ENCODE measurements at regions not wholly inside any gene's neighbourhood (a gene's known extent, or its start where the extent isn't known, plus 50 kb on each side); places are given as distances from the start of the nearest gene placed in this dataset.

DNA sequence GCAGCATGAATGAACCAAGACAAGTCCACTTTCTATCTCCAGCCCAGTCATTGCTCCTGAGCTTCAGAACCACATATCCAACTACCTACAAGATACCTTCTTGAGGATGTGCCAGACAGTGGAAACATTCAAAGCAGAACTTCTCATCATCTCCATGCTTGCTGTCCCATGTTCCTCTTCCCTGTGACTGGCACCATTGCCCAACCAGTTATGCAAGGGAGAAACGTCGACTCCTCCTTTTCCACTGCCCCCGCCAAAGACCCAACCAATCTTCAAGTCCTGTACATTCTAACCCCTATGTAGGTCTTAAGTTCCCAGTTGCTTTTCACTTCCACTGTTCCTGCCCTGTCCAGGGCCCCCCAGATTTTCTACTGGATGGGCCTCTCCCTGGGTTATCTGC, 225.7 kb downstream of the RPS24 start:
- TF ChIP-seq POLR2AphosphoS5 (IDR thresholded peaks at IDR 0.05; ENCODE audit: low read depth, low read length) (no peak), FOXP2 (optimal IDR thresholded peaks at IDR 0.05; ENCODE audit: borderline replicate concordance, extremely low read depth, extremely low read length, insufficient read depth) (no peak), SIN3A (IDR thresholded peaks at IDR 0.05; ENCODE audit: borderline replicate concordance, insufficient read depth, low read length) (no peak), TAF1 (IDR thresholded peaks at IDR 0.05; ENCODE audit: borderline replicate concordance, insufficient read depth, low read length) (no peak)
- TF ChIP-seq, protein P1, sequence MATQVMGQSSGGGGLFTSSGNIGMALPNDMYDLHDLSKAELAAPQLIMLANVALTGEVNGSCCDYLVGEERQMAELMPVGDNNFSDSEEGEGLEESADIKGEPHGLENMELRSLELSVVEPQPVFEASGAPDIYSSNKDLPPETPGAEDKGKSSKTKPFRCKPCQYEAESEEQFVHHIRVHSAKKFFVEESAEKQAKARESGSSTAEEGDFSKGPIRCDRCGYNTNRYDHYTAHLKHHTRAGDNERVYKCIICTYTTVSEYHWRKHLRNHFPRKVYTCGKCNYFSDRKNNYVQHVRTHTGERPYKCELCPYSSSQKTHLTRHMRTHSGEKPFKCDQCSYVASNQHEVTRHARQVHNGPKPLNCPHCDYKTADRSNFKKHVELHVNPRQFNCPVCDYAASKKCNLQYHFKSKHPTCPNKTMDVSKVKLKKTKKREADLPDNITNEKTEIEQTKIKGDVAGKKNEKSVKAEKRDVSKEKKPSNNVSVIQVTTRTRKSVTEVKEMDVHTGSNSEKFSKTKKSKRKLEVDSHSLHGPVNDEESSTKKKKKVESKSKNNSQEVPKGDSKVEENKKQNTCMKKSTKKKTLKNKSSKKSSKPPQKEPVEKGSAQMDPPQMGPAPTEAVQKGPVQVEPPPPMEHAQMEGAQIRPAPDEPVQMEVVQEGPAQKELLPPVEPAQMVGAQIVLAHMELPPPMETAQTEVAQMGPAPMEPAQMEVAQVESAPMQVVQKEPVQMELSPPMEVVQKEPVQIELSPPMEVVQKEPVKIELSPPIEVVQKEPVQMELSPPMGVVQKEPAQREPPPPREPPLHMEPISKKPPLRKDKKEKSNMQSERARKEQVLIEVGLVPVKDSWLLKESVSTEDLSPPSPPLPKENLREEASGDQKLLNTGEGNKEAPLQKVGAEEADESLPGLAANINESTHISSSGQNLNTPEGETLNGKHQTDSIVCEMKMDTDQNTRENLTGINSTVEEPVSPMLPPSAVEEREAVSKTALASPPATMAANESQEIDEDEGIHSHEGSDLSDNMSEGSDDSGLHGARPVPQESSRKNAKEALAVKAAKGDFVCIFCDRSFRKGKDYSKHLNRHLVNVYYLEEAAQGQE (IDR thresholded peaks at IDR 0.05; ENCODE audit: insufficient read depth in 1 of 2, low read depth in 2 of 2, low read length in 2 of 2): no peak

DNA sequence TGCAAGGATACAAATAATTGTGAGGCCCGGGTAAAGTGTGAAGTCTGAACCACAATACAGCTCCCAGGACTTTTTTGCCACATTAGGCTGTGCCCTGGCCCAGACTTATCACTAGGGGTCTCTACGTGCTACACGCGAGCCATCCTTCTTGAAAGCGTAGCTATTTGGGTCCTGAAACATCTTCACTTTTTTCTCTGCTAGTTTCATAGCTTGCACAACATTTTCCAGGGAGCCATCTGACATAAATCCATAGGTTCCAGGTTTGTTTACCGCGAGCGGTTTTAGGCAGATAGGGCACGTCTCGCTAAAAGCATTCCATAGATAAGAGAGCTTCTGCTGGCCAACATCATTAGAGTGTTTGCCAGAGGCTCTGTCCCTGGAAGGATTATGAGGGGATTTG, 226.5 kb downstream of the RPS24 start:
- TF ChIP-seq FOXP2 (optimal IDR thresholded peaks at IDR 0.05; ENCODE audit: borderline replicate concordance, extremely low read depth, extremely low read length, insufficient read depth) (no peak), TAF1 (IDR thresholded peaks at IDR 0.05; ENCODE audit: borderline replicate concordance, insufficient read depth, low read length) (no peak), SIN3A (IDR thresholded peaks at IDR 0.05; ENCODE audit: borderline replicate concordance, insufficient read depth, low read length) (no peak), POLR2AphosphoS5 (IDR thresholded peaks at IDR 0.05; ENCODE audit: low read depth, low read length) (no peak)
- TF ChIP-seq, protein P1 (IDR thresholded peaks at IDR 0.05; ENCODE audit: insufficient read depth in 1 of 2, low read depth in 2 of 2, low read length in 2 of 2): no peak

DNA sequence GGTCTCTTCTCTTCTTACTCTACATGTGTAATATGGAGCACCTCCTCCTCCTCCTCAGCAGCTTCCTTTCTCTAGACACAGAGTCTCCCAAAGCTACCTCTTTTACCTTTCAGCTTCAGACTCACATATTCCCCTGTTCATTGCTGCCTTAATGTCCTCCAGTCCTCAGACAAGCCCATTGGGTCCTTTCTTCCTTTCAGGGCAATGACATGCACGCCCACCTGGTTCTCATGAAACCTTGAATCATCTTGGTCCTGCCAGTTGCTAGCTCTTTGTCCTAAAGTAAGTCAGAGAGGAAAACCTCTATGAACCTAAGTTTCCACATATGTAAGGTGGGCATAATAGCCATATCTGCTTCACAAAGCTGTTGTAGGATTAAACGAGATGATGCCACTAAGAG, 227.0 kb downstream of the RPS24 start:
- TF ChIP-seq TAF1 (IDR thresholded peaks at IDR 0.05; ENCODE audit: borderline replicate concordance, insufficient read depth, low read length) (no peak), POLR2AphosphoS5 (IDR thresholded peaks at IDR 0.05; ENCODE audit: low read depth, low read length) (no peak), SIN3A (IDR thresholded peaks at IDR 0.05; ENCODE audit: borderline replicate concordance, insufficient read depth, low read length) (no peak), FOXP2 (optimal IDR thresholded peaks at IDR 0.05; ENCODE audit: borderline replicate concordance, extremely low read depth, extremely low read length, insufficient read depth) (no peak)
- TF ChIP-seq, protein P1 (IDR thresholded peaks at IDR 0.05; ENCODE audit: insufficient read depth in 1 of 2, low read depth in 2 of 2, low read length in 2 of 2): no peak

DNA sequence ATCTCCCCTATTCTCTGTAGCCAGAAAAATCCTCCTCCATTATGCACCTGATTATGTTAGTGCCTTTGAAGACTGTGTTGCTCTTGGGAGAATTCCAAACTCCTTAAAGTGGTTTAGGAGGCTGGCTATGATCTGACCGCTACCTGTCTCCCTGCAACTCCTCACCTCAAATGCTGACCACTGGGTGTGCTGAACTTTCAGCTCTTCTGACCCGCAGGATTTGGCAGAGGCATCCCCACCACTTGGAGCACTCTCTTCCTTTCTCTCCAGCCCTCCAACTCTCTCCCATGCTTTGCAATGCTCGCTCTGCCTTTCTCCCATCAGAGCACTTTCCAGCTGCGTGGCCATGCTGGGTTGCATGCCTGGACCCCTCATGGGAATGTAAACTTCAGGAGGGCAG, 227.6 kb downstream of the RPS24 start:
- TF ChIP-seq, protein P1 (IDR thresholded peaks at IDR 0.05; ENCODE audit: insufficient read depth in 1 of 2, low read depth in 2 of 2, low read length in 2 of 2): no peak
- TF ChIP-seq POLR2AphosphoS5 (IDR thresholded peaks at IDR 0.05; ENCODE audit: low read depth, low read length) (no peak), FOXP2 (optimal IDR thresholded peaks at IDR 0.05; ENCODE audit: borderline replicate concordance, extremely low read depth, extremely low read length, insufficient read depth) (no peak), SIN3A (IDR thresholded peaks at IDR 0.05; ENCODE audit: borderline replicate concordance, insufficient read depth, low read length) (no peak), TAF1 (IDR thresholded peaks at IDR 0.05; ENCODE audit: borderline replicate concordance, insufficient read depth, low read length) (no peak)

DNA sequence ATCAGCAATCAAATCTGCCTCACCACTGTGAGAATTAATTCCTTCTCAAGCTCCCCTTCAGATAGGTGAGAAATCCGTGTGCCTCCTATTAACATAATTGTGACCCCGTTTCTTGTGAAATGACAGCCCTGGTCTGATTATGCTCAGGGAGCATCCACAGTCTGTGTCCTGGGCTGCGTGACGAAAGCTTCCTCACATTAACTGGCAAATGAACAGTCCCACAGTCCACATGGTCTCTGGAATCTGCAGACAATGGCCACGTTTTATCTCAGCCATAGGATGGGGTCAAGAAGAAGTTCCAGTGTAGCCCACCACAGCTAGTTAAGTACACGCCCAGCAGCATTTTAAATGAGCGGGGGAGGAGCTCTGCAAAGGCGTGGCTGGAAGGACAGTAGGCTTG, 229.2 kb downstream of the RPS24 start:
- TF ChIP-seq SIN3A (IDR thresholded peaks at IDR 0.05; ENCODE audit: borderline replicate concordance, insufficient read depth, low read length) (no peak), POLR2AphosphoS5 (IDR thresholded peaks at IDR 0.05; ENCODE audit: low read depth, low read length) (no peak), TAF1 (IDR thresholded peaks at IDR 0.05; ENCODE audit: borderline replicate concordance, insufficient read depth, low read length) (no peak), FOXP2 (optimal IDR thresholded peaks at IDR 0.05; ENCODE audit: borderline replicate concordance, extremely low read depth, extremely low read length, insufficient read depth) (no peak)
- TF ChIP-seq, protein P1 (IDR thresholded peaks at IDR 0.05; ENCODE audit: insufficient read depth in 1 of 2, low read depth in 2 of 2, low read length in 2 of 2): no peak
